ENCODE measurements at regions not wholly inside any gene's neighbourhood (a gene's known extent, or its start where the extent isn't known, plus 50 kb on each side); places are given as distances from the start of the nearest gene placed in this dataset.
"Not testable (repeated sequence)": the region's sequence is repeated elsewhere in the genome, so short reads cannot be mapped to it uniquely, and the experiment has no call there.

GRCh38 chr6:5896476-5897200, 110.1 kb downstream of the NRN1 start:
- DNase-seq, result no peak

DNA sequence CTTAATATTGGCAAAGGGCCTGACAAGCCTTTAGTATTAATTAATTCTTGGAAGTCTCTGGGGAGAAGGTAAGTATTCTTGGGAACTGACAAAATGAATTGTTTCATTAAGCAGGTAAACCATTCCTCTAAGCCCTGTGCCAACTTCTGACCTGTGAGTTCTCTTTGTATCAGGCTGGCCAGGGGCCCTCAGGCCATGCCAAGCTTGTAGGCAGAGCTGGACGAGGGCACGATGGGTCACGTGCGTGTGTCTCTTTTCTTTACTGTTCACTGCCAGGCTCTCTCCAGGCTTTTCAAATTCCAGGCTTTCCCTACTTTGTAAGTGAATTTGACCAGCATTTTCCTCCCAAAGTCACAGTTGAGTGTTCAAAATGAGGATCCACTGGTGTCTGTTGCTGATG, 112.4 kb downstream of the NRN1 start:
- DNase-seq, result no peak

DNA sequence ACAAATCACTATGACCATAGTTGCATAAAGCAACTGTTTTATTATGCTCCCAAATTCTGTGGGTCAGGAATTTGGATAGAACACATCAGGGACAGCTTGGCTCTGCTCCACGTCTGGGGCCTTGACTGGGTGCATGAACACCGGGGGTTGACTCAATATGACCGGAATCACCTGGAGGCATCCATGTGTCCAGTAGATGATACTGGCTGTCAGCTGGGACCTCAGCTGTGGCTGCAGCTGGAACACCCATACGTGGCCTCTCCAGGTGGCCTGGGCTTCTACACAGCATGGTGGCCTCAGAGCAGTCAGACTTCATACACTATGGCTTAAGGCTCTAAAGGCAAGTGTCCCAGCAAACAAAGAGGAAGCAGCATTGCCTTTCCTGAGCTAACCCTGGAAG, 113.4 kb downstream of the NRN1 start:
- no peak for DNase-seq

DNA sequence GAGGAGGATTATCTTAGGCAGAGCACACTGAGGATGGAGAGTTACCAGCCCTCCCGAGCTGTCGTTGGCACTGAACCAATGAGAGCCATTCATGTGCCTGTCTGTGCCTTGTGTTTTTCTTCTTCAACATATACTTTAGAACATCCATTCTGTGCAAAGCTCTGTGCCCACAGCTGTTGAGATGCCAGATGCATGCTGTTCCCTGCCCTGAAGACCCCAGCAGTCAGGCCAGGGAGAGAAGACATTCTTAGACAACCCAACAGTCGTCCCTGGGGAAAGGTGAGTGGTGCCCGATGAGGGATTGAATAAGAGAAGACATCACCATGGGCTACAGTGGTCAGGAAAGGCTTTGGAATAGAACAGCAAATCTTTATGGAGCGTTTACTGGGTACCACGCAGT, 114.1 kb downstream of the NRN1 start:
- peak in 1 of 3 experiments; percentile 9 for DNase-seq

GRCh38 chr6:5878792-5879191, 127.9 kb downstream of the NRN1 start:
- no peak for DNase-seq

- DNase-seq, result no peak
Observed at GRCh38 chr6:5876076-5876475, 130.6 kb downstream of the NRN1 start.

DNA sequence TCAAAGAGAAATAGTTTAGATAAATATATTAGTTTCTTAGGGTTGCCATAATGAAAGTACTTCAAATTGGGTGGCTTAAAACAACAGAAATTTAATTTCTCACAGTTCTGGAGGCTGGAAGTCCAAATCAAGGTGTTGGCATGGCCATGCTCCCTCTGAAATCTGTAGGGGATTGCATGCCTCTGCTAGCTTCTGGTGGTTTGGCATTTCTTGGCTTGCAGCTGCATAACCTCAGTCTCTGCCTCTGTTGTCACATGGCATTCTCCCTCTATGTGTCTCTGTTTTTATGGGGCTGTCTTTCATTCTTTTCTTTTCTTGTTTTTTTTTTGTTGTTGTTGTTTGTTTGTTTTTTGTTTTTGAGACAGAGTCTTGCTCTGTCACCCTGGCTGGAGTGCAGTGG, 132.7 kb downstream of the NRN1 start:
- not testable (repeated sequence) for DNase-seq

- DNase-seq, result no peak
Observed at GRCh38 chr6:5871296-5871695, 135.4 kb downstream of the NRN1 start.

- DNase-seq, result no peak
Observed at GRCh38 chr6:5869676-5870075, 137.0 kb downstream of the NRN1 start.

DNA sequence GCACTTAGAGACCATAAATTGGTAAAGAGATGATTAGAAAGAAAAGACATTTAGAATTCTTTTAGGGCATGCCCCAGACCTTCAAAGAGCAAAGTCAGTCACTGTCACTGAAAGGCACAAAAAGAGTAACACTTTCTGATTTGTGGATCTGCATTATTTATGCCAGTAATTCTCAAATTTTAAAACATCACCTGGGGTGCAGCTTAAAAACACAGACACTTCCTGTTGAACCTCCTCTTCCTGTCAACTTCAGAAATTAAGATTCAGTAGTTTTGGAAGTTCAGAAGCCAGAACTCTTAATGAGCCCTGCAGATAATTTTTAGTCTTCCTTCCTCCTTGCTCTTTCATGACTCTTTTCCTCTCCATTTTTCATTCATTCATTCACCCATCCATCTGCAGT, 137.5 kb downstream of the NRN1 start:
- no peak for DNase-seq

DNA sequence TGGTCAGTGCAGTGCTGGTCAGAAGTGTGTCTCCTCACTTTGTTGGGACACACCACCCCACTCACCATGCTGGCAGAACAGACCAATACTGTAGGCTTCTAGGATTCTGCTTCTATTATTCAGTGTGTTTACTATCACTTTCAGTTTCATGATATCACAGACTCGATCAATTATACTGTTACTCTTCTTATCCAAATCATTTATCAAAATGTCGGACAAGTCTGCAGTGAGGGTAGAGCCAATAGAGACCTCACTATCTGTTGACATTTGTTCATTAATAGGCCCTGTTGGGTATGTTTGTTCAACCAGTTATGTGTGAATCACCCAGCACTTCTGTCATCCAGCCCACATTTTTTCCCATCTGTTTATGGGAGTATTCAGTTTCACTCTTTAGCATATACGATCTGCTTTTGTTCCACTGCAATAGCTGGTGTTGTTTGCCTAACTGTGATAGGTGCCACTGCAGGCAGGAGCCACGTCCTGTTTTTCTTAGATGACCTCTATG, 140.1 kb downstream of the NRN1 start:
- peak; percentile 22 to 81 (median 46) for DNase-seq

DNA sequence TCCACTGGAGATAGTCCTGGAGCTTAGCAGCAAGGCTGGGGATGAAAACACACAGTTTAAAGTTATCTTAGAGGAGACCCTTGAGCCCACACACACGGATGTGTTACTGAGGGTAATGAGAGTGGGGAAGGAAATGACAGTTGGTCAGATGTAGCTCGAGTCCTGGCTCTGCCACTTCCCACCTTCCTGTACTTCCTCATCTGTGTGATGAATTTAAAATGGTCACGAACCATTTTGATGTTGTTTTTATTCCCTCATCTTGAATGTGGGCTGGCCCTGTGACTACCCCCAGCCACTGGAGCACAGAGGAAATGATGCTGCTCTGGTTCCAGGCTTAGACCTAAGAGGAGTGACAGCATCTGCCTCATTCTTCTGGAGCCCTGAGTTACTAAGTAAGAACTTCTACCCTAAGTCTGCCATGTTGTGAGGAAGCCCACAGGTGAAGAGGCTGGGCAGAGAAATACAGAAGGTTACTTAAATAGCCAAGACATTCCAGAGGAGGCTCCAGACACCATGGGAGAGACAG, 141.2 kb downstream of the NRN1 start:
- DNase-seq, result no peak

DNA sequence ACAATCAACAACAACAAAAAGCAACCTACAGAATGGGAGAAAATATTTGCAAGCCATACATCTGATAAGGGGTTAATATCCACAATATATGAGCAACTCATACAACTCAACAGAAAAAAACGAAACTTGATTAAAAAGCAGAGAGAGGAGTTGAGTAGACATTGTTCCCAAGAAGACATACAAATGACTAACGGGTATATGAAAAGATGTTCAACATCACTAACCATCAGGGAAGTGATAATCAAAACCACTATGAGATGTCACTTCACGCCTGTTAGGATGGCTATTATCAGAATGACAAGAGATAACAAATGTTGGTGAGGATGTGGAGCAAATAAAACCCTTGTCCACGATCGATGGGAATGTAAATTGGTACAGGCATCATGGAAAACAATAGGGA, 145.9 kb downstream of the NRN1 start:
- DNase-seq, result no peak

DNA sequence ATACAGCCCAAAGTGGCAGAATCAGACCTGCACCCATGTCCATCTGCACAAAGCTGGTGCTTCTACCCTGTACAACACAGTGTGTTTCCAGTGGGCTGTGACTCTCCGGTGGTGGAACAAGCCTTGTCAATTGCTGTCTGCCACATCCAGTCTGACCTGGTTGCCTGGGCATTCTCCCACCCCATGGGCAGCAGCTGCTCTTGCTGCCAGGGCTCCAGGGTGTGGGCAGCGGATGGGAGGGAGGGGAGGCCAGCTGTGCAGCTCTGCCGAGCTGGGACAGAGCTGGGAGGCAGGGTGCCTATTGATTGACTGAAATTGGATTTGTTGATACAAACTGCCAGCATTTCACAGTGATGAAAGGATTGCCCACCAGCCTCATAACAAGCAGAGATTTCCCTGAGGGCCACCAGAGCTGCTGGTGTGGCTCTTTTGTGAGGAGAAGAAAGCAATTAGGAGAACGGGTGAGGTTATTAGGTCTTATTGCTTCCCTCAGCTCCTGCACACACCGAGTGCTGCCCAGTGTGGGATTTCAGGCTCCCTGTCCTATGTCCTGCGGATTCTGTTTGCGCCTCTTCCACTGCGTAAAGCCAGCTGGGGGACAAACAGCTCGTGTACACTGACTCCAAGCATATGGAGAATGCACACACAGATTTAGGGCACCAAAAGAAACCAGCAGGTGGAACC, 150.8 kb downstream of the NRN1 start:
- peak in 2 of 3 experiments; percentile 11 to 43 for DNase-seq

GRCh38 chr6:5854899-5855298, 151.8 kb downstream of the NRN1 start:
- DNase-seq, result no peak

GRCh38 chr6:5851261-5851757, 155.4 kb downstream of the NRN1 start:
- DNase-seq, result peak in 2 of 3 experiments; percentile 71 to 80

GRCh38 chr6:5850848-5851255, 155.9 kb downstream of the NRN1 start:
- peak in 1 of 3 experiments; percentile 69 for DNase-seq

DNA sequence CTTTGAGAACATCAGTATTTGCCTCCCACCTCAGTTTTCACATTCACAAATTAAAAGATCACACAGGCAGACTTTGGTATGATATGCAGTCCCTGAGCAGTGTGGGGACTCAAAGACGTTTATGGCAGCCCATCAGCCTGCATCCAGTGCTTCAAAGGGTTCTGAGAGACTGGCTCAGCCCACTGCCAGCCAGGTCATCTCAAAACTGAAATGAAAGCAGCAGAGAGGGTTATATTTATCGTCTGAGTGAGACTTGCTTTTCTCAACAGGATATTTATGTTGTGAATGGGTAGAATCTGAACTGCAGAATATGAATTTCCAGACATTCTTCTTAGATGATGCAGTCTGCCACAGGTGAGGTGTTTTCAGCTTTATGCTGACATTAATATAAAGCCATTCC, 159.8 kb downstream of the NRN1 start:
- no peak for DNase-seq

DNA sequence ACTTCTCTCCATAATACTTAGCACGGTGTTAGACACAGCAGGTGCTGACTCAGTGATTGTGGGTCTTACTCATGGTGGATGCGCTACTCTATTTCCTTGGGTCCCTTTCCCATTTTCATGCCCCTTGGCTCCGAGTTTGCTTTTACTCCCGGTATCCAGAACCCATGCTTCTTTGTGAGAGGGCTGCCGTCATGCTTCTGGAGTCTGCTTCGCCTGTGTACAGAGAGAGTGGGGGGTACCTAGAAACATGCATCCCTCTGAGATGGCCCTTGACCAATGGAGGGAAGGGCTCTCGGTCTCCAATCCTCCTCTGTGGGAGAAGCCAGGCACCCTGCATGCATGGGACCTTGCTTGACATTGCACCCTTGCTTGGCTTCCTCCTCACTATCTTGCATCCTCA, 160.4 kb downstream of the NRN1 start:
- DNase-seq, result no peak

DNA sequence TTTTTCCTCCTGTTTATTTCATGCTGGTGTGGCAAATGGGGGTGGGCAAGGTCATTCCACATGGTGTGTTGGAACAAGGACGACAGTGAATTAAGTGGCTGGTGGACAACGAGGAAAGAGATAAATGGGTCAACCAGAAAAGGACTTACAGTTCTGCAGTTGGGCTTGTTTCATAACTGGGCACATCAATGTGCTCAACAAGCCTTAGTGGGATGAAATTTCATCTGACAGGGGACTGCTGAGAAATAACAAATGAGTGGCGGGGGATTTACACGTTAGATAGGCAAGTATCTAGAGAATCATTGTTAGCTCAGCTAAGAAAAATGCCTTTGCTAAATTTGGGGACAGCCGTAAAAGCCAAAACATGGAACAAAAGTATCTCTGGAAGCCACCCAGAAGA, 163.6 kb downstream of the NRN1 start:
- no peak for DNase-seq

GRCh38 chr6:5840734-5841390, 165.9 kb downstream of the NRN1 start:
- DNase-seq, result no peak

- no peak for DNase-seq
Observed at GRCh38 chr6:5838656-5839396, 167.9 kb downstream of the NRN1 start.

DNA sequence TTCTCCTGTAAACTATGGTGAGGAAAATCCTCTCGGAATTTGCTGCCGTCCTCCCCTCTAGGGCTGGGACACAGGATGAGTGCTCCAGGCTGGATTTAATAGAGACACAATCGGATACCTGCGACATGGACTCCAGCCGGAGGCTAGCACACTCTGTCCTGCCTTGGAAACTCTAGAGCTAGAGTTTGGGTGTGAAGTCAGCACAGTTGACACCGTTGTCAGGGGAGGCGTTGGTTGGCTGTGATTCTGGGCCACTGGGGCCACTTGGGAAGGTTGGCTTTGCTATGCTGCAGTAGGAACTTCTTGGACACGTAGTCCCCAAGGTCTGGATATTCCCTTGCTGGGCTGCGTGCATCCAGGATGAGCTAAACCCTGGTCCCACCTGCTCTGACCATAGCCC, 169.4 kb downstream of the NRN1 start:
- no peak for DNase-seq

Measured in NCI-H1417 (cell line).